Activated T-helper 1 cell treated with anti-CD3 and anti-CD28 coated beads, Interleukin-12 subunit alpha, Interleukin-12 subunit beta, Interleukin-2, Interleukin-4 antibody, amounts not matched to agents 30 ng/mL and 10 ng/mL and 1 ng/mL, durations not matched to agents 14 hours and 24 hours and 36 hours (primary cell): ENCODE measurements at regions not wholly inside any gene's neighbourhood (a gene's known extent, or its start where the extent isn't known, plus 50 kb on each side); places are given as distances from the start of the nearest gene placed in this dataset.

ENCODE experiments used
- DNase-seq: peaks from one replicate; pipeline ENCODE4 v3.0.0; 2021; ENCODE audit warnings: low spot score
- H3K27ac Mint-ChIP-seq: one replicate; pipeline ENCODE4 v1.8.0; 2021; ENCODE audit warnings: mild to moderate bottlenecking, mixed read lengths
- H3K27me3 Mint-ChIP-seq: one replicate; pipeline ENCODE4 v1.8.0; 2022; ENCODE audit warnings: mild to moderate bottlenecking, moderate library complexity, mixed read lengths; ENCODE audit not compliant: insufficient read depth
- H3K36me3 Mint-ChIP-seq: one replicate; pipeline ENCODE4 v1.8.0; 2021; ENCODE audit warnings: low read depth, mixed read lengths
- H3K4me1 Mint-ChIP-seq: one replicate; pipeline ENCODE4 v1.8.0; 2021; ENCODE audit warnings: low read depth, mixed read lengths
- H3K4me3 Mint-ChIP-seq: one replicate; pipeline ENCODE4 v1.8.0; 2021; ENCODE audit warnings: mild to moderate bottlenecking, moderate library complexity, mixed read lengths
- H3K9me3 Mint-ChIP-seq: one replicate; pipeline ENCODE4 v1.8.0; 2021; ENCODE audit warnings: mixed read lengths
- intact Hi-C: fragments of 100-400 bp; cut with micrococcal nuclease; formaldehyde crosslinking; loops from one replicate; pipeline ENCODE4 v1.15.1; 2024

- Mint-ChIP-seq H3K9me3 (no peaks in the 10 kb centered on the region), H3K36me3 (no peaks in the 10 kb centered on the region), H3K4me1 (no peaks in the 10 kb centered on the region), H3K4me3 (no peak overlapping the region), H3K27me3 (no peaks in the 10 kb centered on the region), H3K27ac (no peak overlapping the region)
- intact Hi-C loops = no loop called here
- no peak for DNase-seq
These were observed 317.5 kb upstream of the SLCO3A1 start for GRCh38 chr15:91535856-91536500.

- no peaks in the 10 kb centered on the region for H3K4me1 Mint-ChIP-seq
- no peaks in the 10 kb centered on the region for H3K36me3 Mint-ChIP-seq
- DNase-seq = no peak
- H3K4me3 Mint-ChIP-seq = no peak overlapping the region
- H3K27ac Mint-ChIP-seq = no peak overlapping the region
- no peaks in the 10 kb centered on the region for H3K27me3 Mint-ChIP-seq
- H3K9me3 Mint-ChIP-seq = no peaks in the 10 kb centered on the region
- intact Hi-C loops = no loop called here
These were observed 315.7 kb upstream of the SLCO3A1 start for GRCh38 chr15:91537856-91538255.

- Mint-ChIP-seq H3K27ac (no peak overlapping the region), H3K9me3 (no peaks in the 10 kb centered on the region), H3K4me1 (no peaks in the 10 kb centered on the region), H3K36me3 (no peaks in the 10 kb centered on the region), H3K4me3 (no peak overlapping the region), H3K27me3 (peaks cover 4% of the 10 kb centered on the region)
- intact Hi-C loops = no loop called here
- no peak for DNase-seq
These were observed 314.7 kb upstream of the SLCO3A1 start for GRCh38 chr15:91538782-91539181.

GRCh38 chr15:91541286-91541685 lies 312.2 kb upstream of the SLCO3A1 start:
- peaks cover 10% of the 10 kb centered on the region for H3K27me3 Mint-ChIP-seq
- no peaks in the 10 kb centered on the region for H3K4me1 Mint-ChIP-seq
- no peak overlapping the region for H3K27ac Mint-ChIP-seq
- no peak for DNase-seq
- H3K36me3 Mint-ChIP-seq = no peaks in the 10 kb centered on the region
- intact Hi-C loops = no loop called here
- no peaks in the 10 kb centered on the region for H3K9me3 Mint-ChIP-seq
- H3K4me3 Mint-ChIP-seq = no peak overlapping the region

GRCh38 chr15:91542226-91542625 lies 311.3 kb upstream of the SLCO3A1 start:
- H3K27ac Mint-ChIP-seq = no peak overlapping the region

GRCh38 chr15:91547356-91547755 lies 306.2 kb upstream of the SLCO3A1 start:
- DNase-seq = no peak
- intact Hi-C loops = no loop called here
- H3K36me3 Mint-ChIP-seq = no peaks in the 10 kb centered on the region
- no peak overlapping the region for H3K4me3 Mint-ChIP-seq
- H3K27ac Mint-ChIP-seq = no peak overlapping the region
- peaks cover 10% of the 10 kb centered on the region for H3K27me3 Mint-ChIP-seq
- H3K9me3 Mint-ChIP-seq = no peaks in the 10 kb centered on the region
- H3K4me1 Mint-ChIP-seq = no peaks in the 10 kb centered on the region

More at GRCh38 chr15:91542226-91542625, 311.3 kb upstream of the SLCO3A1 start:
- Mint-ChIP-seq H3K9me3 (no peaks in the 10 kb centered on the region), H3K4me3 (no peak overlapping the region), H3K36me3 (no peaks in the 10 kb centered on the region), H3K4me1 (no peaks in the 10 kb centered on the region), H3K27me3 (peaks cover 10% of the 10 kb centered on the region)
- no peak for DNase-seq
- intact Hi-C loops = no loop called here

- no peaks in the 10 kb centered on the region for H3K36me3 Mint-ChIP-seq
- no peak overlapping the region for H3K4me3 Mint-ChIP-seq
- peaks cover 10% of the 10 kb centered on the region for H3K27me3 Mint-ChIP-seq
- no peak overlapping the region for H3K27ac Mint-ChIP-seq
- no peaks in the 10 kb centered on the region for H3K9me3 Mint-ChIP-seq
- H3K4me1 Mint-ChIP-seq = no peaks in the 10 kb centered on the region
- DNase-seq = no peak
- intact Hi-C loops = no loop called here
These were observed 305.0 kb upstream of the SLCO3A1 start for GRCh38 chr15:91548549-91548948.

GRCh38 chr15:91549581-91549980 lies 303.9 kb upstream of the SLCO3A1 start:
- peaks cover 8% of the 10 kb centered on the region for H3K27me3 Mint-ChIP-seq
- no peak for DNase-seq
- no peaks in the 10 kb centered on the region for H3K4me1 Mint-ChIP-seq
- H3K4me3 Mint-ChIP-seq = no peak overlapping the region
- no peaks in the 10 kb centered on the region for H3K36me3 Mint-ChIP-seq
- intact Hi-C loops = no loop called here
- no peak overlapping the region for H3K27ac Mint-ChIP-seq
- no peaks in the 10 kb centered on the region for H3K9me3 Mint-ChIP-seq

GRCh38 chr15:91552555-91552954 lies 301.0 kb upstream of the SLCO3A1 start:
- H3K9me3 Mint-ChIP-seq = no peaks in the 10 kb centered on the region
- peaks cover 4% of the 10 kb centered on the region for H3K27me3 Mint-ChIP-seq
- intact Hi-C loops = no loop called here
- no peak for DNase-seq
- no peaks in the 10 kb centered on the region for H3K36me3 Mint-ChIP-seq
- no peaks in the 10 kb centered on the region for H3K4me1 Mint-ChIP-seq
- no peak overlapping the region for H3K4me3 Mint-ChIP-seq
- H3K27ac Mint-ChIP-seq = no peak overlapping the region

GRCh38 chr15:91553196-91553854 lies 300.2 kb upstream of the SLCO3A1 start:
- H3K36me3 Mint-ChIP-seq = no peaks in the 10 kb centered on the region
- DNase-seq = no peak
- H3K4me1 Mint-ChIP-seq = no peaks in the 10 kb centered on the region
- no peaks in the 10 kb centered on the region for H3K9me3 Mint-ChIP-seq
- intact Hi-C loops = no loop called here
- H3K27ac Mint-ChIP-seq = no peak overlapping the region
- H3K27me3 Mint-ChIP-seq = peaks cover 4% of the 10 kb centered on the region
- H3K4me3 Mint-ChIP-seq = no peak overlapping the region

- H3K27ac Mint-ChIP-seq = no peak overlapping the region
- no peak overlapping the region for H3K4me3 Mint-ChIP-seq
- intact Hi-C loops = no loop called here
These were observed 298.2 kb upstream of the SLCO3A1 start for GRCh38 chr15:91555312-91555711.

GRCh38 chr15:91556926-91557325 lies 296.6 kb upstream of the SLCO3A1 start:
- DNase-seq = no peak
- no peaks in the 10 kb centered on the region for H3K9me3 Mint-ChIP-seq
- no peaks in the 10 kb centered on the region for H3K36me3 Mint-ChIP-seq
- intact Hi-C loops = no loop called here
- no peaks in the 10 kb centered on the region for H3K4me1 Mint-ChIP-seq
- no peak overlapping the region for H3K4me3 Mint-ChIP-seq
- H3K27ac Mint-ChIP-seq = no peak overlapping the region
- H3K27me3 Mint-ChIP-seq = peaks cover 4% of the 10 kb centered on the region

More at GRCh38 chr15:91555312-91555711, 298.2 kb upstream of the SLCO3A1 start:
- no peaks in the 10 kb centered on the region for H3K4me1 Mint-ChIP-seq
- no peaks in the 10 kb centered on the region for H3K9me3 Mint-ChIP-seq
- H3K27me3 Mint-ChIP-seq = peaks cover 4% of the 10 kb centered on the region
- DNase-seq = no peak
- no peaks in the 10 kb centered on the region for H3K36me3 Mint-ChIP-seq

GRCh38 chr15:91559066-91559465 lies 294.4 kb upstream of the SLCO3A1 start:
- Mint-ChIP-seq H3K27ac (no peak overlapping the region), H3K4me3 (no peak overlapping the region), H3K4me1 (no peaks in the 10 kb centered on the region), H3K36me3 (no peaks in the 10 kb centered on the region), H3K9me3 (no peaks in the 10 kb centered on the region), H3K27me3 (peaks cover 5% of the 10 kb centered on the region)
- DNase-seq = no peak
- intact Hi-C loops = no loop called here
